ENCODE measurements at regions not wholly inside any gene's neighbourhood (a gene's known extent, or its start where the extent isn't known, plus 50 kb on each side); places are given as distances from the start of the nearest gene placed in this dataset.

GRCh38 chr2:61759718-61760117 lies 94.1 kb downstream of the FAM161A start:
- TF ChIP-seq, protein P1, sequence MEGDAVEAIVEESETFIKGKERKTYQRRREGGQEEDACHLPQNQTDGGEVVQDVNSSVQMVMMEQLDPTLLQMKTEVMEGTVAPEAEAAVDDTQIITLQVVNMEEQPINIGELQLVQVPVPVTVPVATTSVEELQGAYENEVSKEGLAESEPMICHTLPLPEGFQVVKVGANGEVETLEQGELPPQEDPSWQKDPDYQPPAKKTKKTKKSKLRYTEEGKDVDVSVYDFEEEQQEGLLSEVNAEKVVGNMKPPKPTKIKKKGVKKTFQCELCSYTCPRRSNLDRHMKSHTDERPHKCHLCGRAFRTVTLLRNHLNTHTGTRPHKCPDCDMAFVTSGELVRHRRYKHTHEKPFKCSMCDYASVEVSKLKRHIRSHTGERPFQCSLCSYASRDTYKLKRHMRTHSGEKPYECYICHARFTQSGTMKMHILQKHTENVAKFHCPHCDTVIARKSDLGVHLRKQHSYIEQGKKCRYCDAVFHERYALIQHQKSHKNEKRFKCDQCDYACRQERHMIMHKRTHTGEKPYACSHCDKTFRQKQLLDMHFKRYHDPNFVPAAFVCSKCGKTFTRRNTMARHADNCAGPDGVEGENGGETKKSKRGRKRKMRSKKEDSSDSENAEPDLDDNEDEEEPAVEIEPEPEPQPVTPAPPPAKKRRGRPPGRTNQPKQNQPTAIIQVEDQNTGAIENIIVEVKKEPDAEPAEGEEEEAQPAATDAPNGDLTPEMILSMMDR (IDR thresholded peaks at IDR 0.05; ENCODE audit: low read depth, low read length) = no peak
- no peak for TF ChIP-seq EZH2phosphoT487 (IDR thresholded peaks at IDR 0.05; ENCODE audit: low read depth)
